HEK293 (cell line): ENCODE measurements at regions not wholly inside any gene's neighbourhood (a gene's known extent, or its start where the extent isn't known, plus 50 kb on each side); places are given as distances from the start of the nearest gene placed in this dataset.

ENCODE experiments used
- CTCF ChIA-PET: fragments of 350-600 bp; formaldehyde crosslinking; extraction: SDS; loops from one replicate; lab custom pipeline; 2021; ENCODE audit warnings: antibody characterized with exemption; lab: Yijun Ruan, JAX
- POLR2A ChIA-PET: fragments of 300-600 bp; formaldehyde crosslinking; extraction: SDS; loops from one replicate; lab custom pipeline; 2020; ENCODE audit warnings: antibody characterized with exemption, inconsistent platforms; lab: Yijun Ruan, JAX
- H3K27ac ChIP-seq: fragments of 200-500 bp; sonication (Bioruptor generic); 2 replicates; pipeline ENCODE4 v1.5.1; 2014; ENCODE audit warnings: low read depth, low read length, control low read depth, inconsistent platforms; ENCODE audit errors: extremely low read depth
- H3K36me3 ChIP-seq, 2 experiments: fragments of 200-500 bp in 1 of 2; sonication (Bioruptor generic) in 1 of 2; 1 replicate in 1 of 2; 2 replicates in 1 of 2; pipeline ENCODE4 v1.5.1; 2014 to 2017; ENCODE audit warnings: inconsistent platforms in 2 of 2, low read length in 2 of 2; ENCODE audit not compliant: control insufficient read depth in 2 of 2, insufficient read depth in 1 of 2
- H3K4me1 ChIP-seq: fragments of 200-500 bp; sonication (Bioruptor generic); 2 replicates; pipeline ENCODE4 v1.5.1; 2014; ENCODE audit warnings: mild to moderate bottlenecking, low read length, inconsistent platforms; ENCODE audit not compliant: control insufficient read depth, insufficient read depth
- H3K4me3 ChIP-seq: 2 replicates; pipeline ENCODE4 v1.5.1; 2011; ENCODE audit warnings: low read depth, mild to moderate bottlenecking, control low read depth, low read length, moderate library complexity
- H3K9me3 ChIP-seq: fragments of 200-500 bp; sonication (Bioruptor generic); 2 replicates; pipeline ENCODE4 v1.5.1; 2014; ENCODE audit warnings: low read depth, low read length, inconsistent platforms; ENCODE audit not compliant: control insufficient read depth, insufficient read depth
- FEZF1 ChIP-seq: fragments of 450-650 bp; formaldehyde crosslinking; IDR thresholded peaks from 2 replicates; pipeline ENCODE4 v1.5.1; 2016; ENCODE audit warnings: missing biosample characterization, missing genetic modification characterization
- GLIS1 ChIP-seq: fragments of 450-650 bp; formaldehyde crosslinking; IDR thresholded peaks from 2 replicates; pipeline ENCODE4 v1.5.1; 2016; ENCODE audit warnings: missing biosample characterization, missing genetic modification characterization
- GLIS2 ChIP-seq: fragments of 450-650 bp; formaldehyde crosslinking; IDR thresholded peaks from 2 replicates; pipeline ENCODE4 v1.5.1; 2016; ENCODE audit warnings: missing biosample characterization, missing genetic modification characterization
- HIC1 ChIP-seq: fragments of 450-650 bp; formaldehyde crosslinking; IDR thresholded peaks from 2 replicates; pipeline ENCODE4 v1.5.1; 2016; ENCODE audit warnings: missing biosample characterization, missing genetic modification characterization
- HOXC10 ChIP-seq: sonication (generic); formaldehyde crosslinking; IDR thresholded peaks from 2 replicates; pipeline ENCODE4 v1.8.1; 2023; ENCODE audit warnings: mild to moderate bottlenecking, missing genetic modification reagents
- MEIS1 ChIP-seq: sonication (generic); formaldehyde crosslinking; IDR thresholded peaks from 2 replicates; pipeline ENCODE4 v1.8.1; 2022; ENCODE audit warnings: missing genetic modification reagents, mild to moderate bottlenecking, borderline replicate concordance
- REST ChIP-seq: fragments of 450-650 bp; formaldehyde crosslinking; IDR thresholded peaks from 2 replicates; pipeline ENCODE4 v1.5.1; 2016; ENCODE audit warnings: missing biosample characterization, missing genetic modification characterization
- SETDB1 ChIP-seq: IDR thresholded peaks from one replicate; pipeline ENCODE4 v1.6.1; 2017; ENCODE audit warnings: mild to moderate bottlenecking, low read length, moderate library complexity, mixed read lengths; ENCODE audit not compliant: insufficient read length
- TRIM28 ChIP-seq: IDR thresholded peaks from 2 replicates; pipeline ENCODE4 v1.6.1; 2011; ENCODE audit warnings: low read length, control low read depth, borderline replicate concordance
- YY2 ChIP-seq: fragments of 450-650 bp; formaldehyde crosslinking; IDR thresholded peaks from 2 replicates; pipeline ENCODE4 v1.5.1; 2016; ENCODE audit warnings: missing biosample characterization, missing genetic modification characterization
- ZBTB17 ChIP-seq: fragments of 450-650 bp; formaldehyde crosslinking; IDR thresholded peaks from 2 replicates; pipeline ENCODE4 v1.5.1; 2016; ENCODE audit warnings: missing biosample characterization, missing genetic modification characterization
- ZFP3 ChIP-seq: fragments of 450-650 bp; formaldehyde crosslinking; IDR thresholded peaks from 2 replicates; pipeline ENCODE4 v1.5.1; 2016; ENCODE audit warnings: low read depth, missing biosample characterization, missing genetic modification characterization
- ZNF132 ChIP-seq: fragments of 450-650 bp; formaldehyde crosslinking; IDR thresholded peaks from 2 replicates; pipeline ENCODE4 v1.5.1; 2017; ENCODE audit warnings: missing biosample characterization, missing genetic modification characterization, borderline replicate concordance
- ZNF133 ChIP-seq: fragments of 450-650 bp; formaldehyde crosslinking; IDR thresholded peaks from 2 replicates; pipeline ENCODE4 v1.5.1; 2016; ENCODE audit warnings: missing biosample characterization, missing genetic modification characterization
- ZNF2 ChIP-seq: fragments of 450-650 bp; formaldehyde crosslinking; IDR thresholded peaks from 2 replicates; pipeline ENCODE4 v1.5.1; 2016; ENCODE audit warnings: missing biosample characterization, missing genetic modification characterization
- ZNF202 ChIP-seq: fragments of 450-650 bp; formaldehyde crosslinking; IDR thresholded peaks from 2 replicates; pipeline ENCODE4 v1.5.1; 2016; ENCODE audit warnings: missing biosample characterization, missing genetic modification characterization, borderline replicate concordance
- ZNF404 ChIP-seq: fragments of 450-650 bp; formaldehyde crosslinking; IDR thresholded peaks from 2 replicates; pipeline ENCODE4 v1.5.1; 2017; ENCODE audit warnings: missing biosample characterization, missing genetic modification characterization
- ZNF561 ChIP-seq: fragments of 450-650 bp; IDR thresholded peaks from 2 replicates; pipeline ENCODE4 v1.5.1; 2018; ENCODE audit warnings: missing biosample characterization, missing genetic modification characterization, borderline replicate concordance
- ZNF580 ChIP-seq: fragments of 450-650 bp; formaldehyde crosslinking; IDR thresholded peaks from 2 replicates; pipeline ENCODE4 v1.5.1; 2016; ENCODE audit warnings: missing biosample characterization, missing genetic modification characterization
- ZNF585B ChIP-seq: fragments of 450-650 bp; formaldehyde crosslinking; IDR thresholded peaks from 2 replicates; pipeline ENCODE4 v1.5.1; 2016; ENCODE audit warnings: missing biosample characterization, missing genetic modification characterization

GRCh38 chr6:130743175-130743574 is 84.0 kb upstream of the SMLR1 start:
- no peak overlapping the region for H3K27ac ChIP-seq
- TF ChIP-seq ZBTB17 (tag by site-specific recombination): no peak
- TF ChIP-seq ZNF561: no peak
- TF ChIP-seq ZNF2 (tag by site-specific recombination): no peak
- no peak for TF ChIP-seq ZNF132 (tag by site-specific recombination)
- no peak for TF ChIP-seq FEZF1
- no peaks in the 10 kb centered on the region for H3K9me3 ChIP-seq
- ChIA-PET POLR2A (no interaction called here), CTCF (interaction anchor here (0.5 to 1.7 kb wide), 8 partner anchors 11 to 729 kb away, joined by 3 to 6 read pairs (median 3); no protein-coding TSS in a partner anchor)
- no peaks in the 10 kb centered on the region for H3K36me3 ChIP-seq
- H3K4me3 ChIP-seq: no peak overlapping the region
- no peaks in the 10 kb centered on the region for H3K4me1 ChIP-seq

- H3K4me1 ChIP-seq: no peaks in the 10 kb centered on the region
- H3K27ac ChIP-seq: no peak overlapping the region
- no peaks in the 10 kb centered on the region for H3K36me3 ChIP-seq
- POLR2A ChIA-PET: no interaction called here
- no peaks in the 10 kb centered on the region for H3K9me3 ChIP-seq
- TF ChIP-seq ZNF202 (no peak), ZFP3 (tag by site-specific recombination) (no peak), ZNF2 (tag by site-specific recombination) (no peak), ZNF133 (tag by site-specific recombination) (no peak), ZNF580 (tag by site-specific recombination) (no peak), HOXC10 (no peak), ZNF404 (tag by site-specific recombination) (no peak), GLIS1 (tag by site-specific recombination) (no peak)
- CTCF ChIA-PET: no interaction called here
- no peak overlapping the region for H3K4me3 ChIP-seq
Observed at GRCh38 chr6:130744576-130745366, 82.4 kb upstream of the SMLR1 start.

- no peaks in the 10 kb centered on the region for H3K36me3 ChIP-seq
- ChIA-PET POLR2A (no interaction called here), CTCF (no interaction called here)
- TF ChIP-seq YY2: no peak
- H3K4me1 ChIP-seq: no peaks in the 10 kb centered on the region
- H3K27ac ChIP-seq: no peak overlapping the region
- H3K9me3 ChIP-seq: no peaks in the 10 kb centered on the region; the same call in 1 of the 2 replicates
- no peak overlapping the region for H3K4me3 ChIP-seq
Observed at GRCh38 chr6:130748041-130748440, 79.2 kb upstream of the SMLR1 start.

- no peak overlapping the region for H3K4me3 ChIP-seq
- no peaks in the 10 kb centered on the region; the same call in 1 of the 2 replicates for H3K9me3 ChIP-seq
- CTCF ChIA-PET: interaction anchor here (0.5 to 0.8 kb wide), 2 partner anchors 93 to 455 kb away, joined by 3 to 4 read pairs; no protein-coding TSS in a partner anchor
- H3K4me1 ChIP-seq: no peaks in the 10 kb centered on the region
- no peaks in the 10 kb centered on the region for H3K36me3 ChIP-seq
- TF ChIP-seq FEZF1 (no peak), TRIM28 (peak; percentile 76; the same call in 1 of the 2 replicates), SETDB1 (peak; percentile 83)
- H3K27ac ChIP-seq: no peak overlapping the region
- POLR2A ChIA-PET: no interaction called here
Observed at GRCh38 chr6:130749402-130749801, 77.8 kb upstream of the SMLR1 start.

- CTCF ChIA-PET: no interaction called here
- POLR2A ChIA-PET: no interaction called here
- H3K4me3 ChIP-seq: no peak overlapping the region
- TF ChIP-seq HIC1 (no peak), MEIS1 (CRISPR knock-in tag) (no peak), ZNF585B (tag by site-specific recombination) (no peak), GLIS2 (no peak), ZNF202 (no peak), REST (tag by site-specific recombination) (no peak)
Observed at GRCh38 chr6:130752267-130752666, 74.9 kb upstream of the SMLR1 start.

More at GRCh38 chr6:130752267-130752666, 74.9 kb upstream of the SMLR1 start:
- Histone ChIP-seq H3K4me1 (no peaks in the 10 kb centered on the region), H3K36me3 (no peaks in the 10 kb centered on the region), H3K9me3 (no peaks in the 10 kb centered on the region; the same call in 1 of the 2 replicates), H3K27ac (no peak overlapping the region)
